DND-41 (cell line): ENCODE measurements at regions not wholly inside any gene's neighbourhood (a gene's known extent, or its start where the extent isn't known, plus 50 kb on each side); places are given as distances from the start of the nearest gene placed in this dataset.

Experiments
- ATAC-seq: fragments of 200-7000 bp; cut with Tn5 transposase; 3 replicates; pipeline ENCODE4 v1.9.1; 2021; ENCODE audit warnings: low read depth; ENCODE audit not compliant: insufficient read depth
- DNase-seq: peaks from one replicate; pipeline ENCODE4 v3.0.0-alpha.2; 2020
- H2AFZ ChIP-seq: 2 replicates; pipeline ENCODE4 v1.6.0; 2012; ENCODE audit warnings: low read depth, low read length
- H3K27ac ChIP-seq: 2 replicates; pipeline ENCODE4 v1.5.1; 2012; ENCODE audit warnings: low read length, inconsistent platforms
- H3K27me3 ChIP-seq: fragments of 200-600 bp; sonication (generic); 2 replicates; pipeline ENCODE4 v1.6.0; 2012; ENCODE audit warnings: low read length, mild to moderate bottlenecking, inconsistent platforms; ENCODE audit not compliant: insufficient read depth, poor library complexity
- H3K36me3 ChIP-seq: 2 replicates; pipeline ENCODE4 v1.5.1; 2012; ENCODE audit warnings: low read length, inconsistent platforms; ENCODE audit not compliant: insufficient read depth
- H3K4me1 ChIP-seq: 2 replicates; pipeline ENCODE4 v1.5.1; 2012; ENCODE audit warnings: mild to moderate bottlenecking, low read length; ENCODE audit not compliant: insufficient read depth
- H3K4me2 ChIP-seq: 2 replicates; pipeline ENCODE4 v1.6.0; 2012; ENCODE audit warnings: mild to moderate bottlenecking, moderate library complexity, low read length, inconsistent platforms; ENCODE audit not compliant: insufficient read depth
- H3K4me3 ChIP-seq, 2 experiments: fragments of 200-600 bp in 1 of 2; shearing (Covaris generic) in 1 of 2; 2 replicates each; pipeline ENCODE4 v1.5.1; 2012 to 2016; ENCODE audit warnings: inconsistent platforms in 2 of 2, low read length in 2 of 2, mild to moderate bottlenecking in 2 of 2, low read depth in 1 of 2, moderate library complexity in 1 of 2
- H3K79me2 ChIP-seq: 2 replicates; pipeline ENCODE4 v1.6.0; 2012; ENCODE audit warnings: low read length, inconsistent platforms; ENCODE audit not compliant: insufficient read depth
- H3K9ac ChIP-seq: 2 replicates; pipeline ENCODE4 v1.6.0; 2012; ENCODE audit warnings: low read depth, mild to moderate bottlenecking, inconsistent platforms, low read length, moderate library complexity
- H3K9me3 ChIP-seq: 2 replicates; pipeline ENCODE4 v1.5.1; 2012; ENCODE audit warnings: low read length, moderate library complexity, mild to moderate bottlenecking, inconsistent platforms; ENCODE audit not compliant: insufficient read depth, severe bottlenecking
- H4K20me1 ChIP-seq: 2 replicates; pipeline ENCODE4 v1.6.0; 2012; ENCODE audit warnings: low read length; ENCODE audit not compliant: insufficient read depth
- EZH2 ChIP-seq: IDR thresholded peaks from 3 replicates; pipeline ENCODE4 v1.6.1; 2012; ENCODE audit warnings: borderline replicate concordance, low read depth, mild to moderate bottlenecking, moderate library complexity, low read length, inconsistent platforms; ENCODE audit not compliant: severe bottlenecking
- TF ChIP-seq, protein P1 (sequence below): IDR thresholded peaks from 2 replicates; pipeline ENCODE4 v1.5.1; 2012; ENCODE audit warnings: borderline replicate concordance, low read length, moderate library complexity, mild to moderate bottlenecking; ENCODE audit not compliant: poor library complexity, severe bottlenecking; ENCODE audit errors: extremely low read depth

- no peak overlapping the region for H3K9ac ChIP-seq
- no peak overlapping the region for H3K27ac ChIP-seq
- TF ChIP-seq, protein P1, sequence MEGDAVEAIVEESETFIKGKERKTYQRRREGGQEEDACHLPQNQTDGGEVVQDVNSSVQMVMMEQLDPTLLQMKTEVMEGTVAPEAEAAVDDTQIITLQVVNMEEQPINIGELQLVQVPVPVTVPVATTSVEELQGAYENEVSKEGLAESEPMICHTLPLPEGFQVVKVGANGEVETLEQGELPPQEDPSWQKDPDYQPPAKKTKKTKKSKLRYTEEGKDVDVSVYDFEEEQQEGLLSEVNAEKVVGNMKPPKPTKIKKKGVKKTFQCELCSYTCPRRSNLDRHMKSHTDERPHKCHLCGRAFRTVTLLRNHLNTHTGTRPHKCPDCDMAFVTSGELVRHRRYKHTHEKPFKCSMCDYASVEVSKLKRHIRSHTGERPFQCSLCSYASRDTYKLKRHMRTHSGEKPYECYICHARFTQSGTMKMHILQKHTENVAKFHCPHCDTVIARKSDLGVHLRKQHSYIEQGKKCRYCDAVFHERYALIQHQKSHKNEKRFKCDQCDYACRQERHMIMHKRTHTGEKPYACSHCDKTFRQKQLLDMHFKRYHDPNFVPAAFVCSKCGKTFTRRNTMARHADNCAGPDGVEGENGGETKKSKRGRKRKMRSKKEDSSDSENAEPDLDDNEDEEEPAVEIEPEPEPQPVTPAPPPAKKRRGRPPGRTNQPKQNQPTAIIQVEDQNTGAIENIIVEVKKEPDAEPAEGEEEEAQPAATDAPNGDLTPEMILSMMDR: no peak
- TF ChIP-seq EZH2: no peak
- no peaks in the 10 kb centered on the region for H4K20me1 ChIP-seq
- H2AFZ ChIP-seq: no peak overlapping the region
- H3K27me3 ChIP-seq: no peaks in the 10 kb centered on the region
- H3K9me3 ChIP-seq: no peaks in the 10 kb centered on the region
- no peak for DNase-seq
- H3K36me3 ChIP-seq: no peaks in the 10 kb centered on the region
- no peaks in the 10 kb centered on the region for H3K4me1 ChIP-seq
- no peak overlapping the region for H3K4me2 ChIP-seq
- H3K4me3 ChIP-seq: no peak overlapping the region
- H3K79me2 ChIP-seq: no peaks in the 10 kb centered on the region
- ATAC-seq: no peak
Measured at GRCh38 chr6:84462698-84463097, 235.3 kb upstream of the CEP162 start.

- DNase-seq (no peak), ATAC-seq (no peak)
- Histone ChIP-seq H3K9me3 (no peaks in the 10 kb centered on the region), H3K4me3 (no peak overlapping the region), H3K79me2 (no peaks in the 10 kb centered on the region), H3K4me2 (no peak overlapping the region), H3K4me1 (no peaks in the 10 kb centered on the region), H3K27me3 (no peaks in the 10 kb centered on the region), H3K27ac (no peak overlapping the region), H3K36me3 (no peaks in the 10 kb centered on the region), H3K9ac (no peak overlapping the region), H2AFZ (no peak overlapping the region), H4K20me1 (no peaks in the 10 kb centered on the region)
- TF ChIP-seq, protein P1: no peak
- no peak for TF ChIP-seq EZH2
Measured at GRCh38 chr6:84461461-84461860, 234.0 kb upstream of the CEP162 start.

DNA sequence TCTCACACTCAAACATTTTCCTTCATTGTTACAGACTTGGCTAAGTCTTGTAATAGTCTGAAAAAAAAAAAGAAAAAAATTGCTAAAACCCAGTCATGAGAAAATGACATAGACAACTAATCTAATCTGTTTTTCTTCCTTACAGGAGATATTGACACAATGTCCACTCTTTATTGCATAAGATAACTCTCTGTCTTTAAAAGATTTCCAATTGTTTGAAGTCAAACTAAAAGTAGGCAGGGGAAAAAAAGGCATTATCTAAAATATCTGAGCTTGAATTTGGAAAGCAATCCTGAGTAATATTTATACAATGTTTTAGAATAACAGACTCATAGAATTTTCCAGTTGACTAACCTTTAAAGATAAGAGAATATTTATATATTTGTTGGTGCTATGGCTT, 233.0 kb upstream of the CEP162 start:
- Histone ChIP-seq H3K27me3 (no peaks in the 10 kb centered on the region), H3K27ac (no peak overlapping the region), H3K9me3 (no peaks in the 10 kb centered on the region), H4K20me1 (no peaks in the 10 kb centered on the region), H3K36me3 (no peaks in the 10 kb centered on the region), H3K79me2 (no peaks in the 10 kb centered on the region), H3K4me1 (no peaks in the 10 kb centered on the region), H3K9ac (no peak overlapping the region), H2AFZ (no peak overlapping the region), H3K4me2 (no peak overlapping the region), H3K4me3 (no peak overlapping the region)
- DNase-seq (no peak), ATAC-seq (no peak)
- no peak for TF ChIP-seq EZH2
- TF ChIP-seq, protein P1: no peak

GRCh38 chr6:84459401-84459800, 232.0 kb upstream of the CEP162 start:
- no peak for ATAC-seq
- no peak overlapping the region for H2AFZ ChIP-seq
- TF ChIP-seq EZH2: no peak
- TF ChIP-seq, protein P1: no peak
- no peaks in the 10 kb centered on the region for H3K79me2 ChIP-seq
- no peaks in the 10 kb centered on the region for H3K9me3 ChIP-seq
- no peak overlapping the region for H3K4me3 ChIP-seq
- no peak overlapping the region for H3K9ac ChIP-seq
- no peaks in the 10 kb centered on the region for H3K4me1 ChIP-seq
- H3K36me3 ChIP-seq: no peaks in the 10 kb centered on the region
- H4K20me1 ChIP-seq: no peaks in the 10 kb centered on the region
- no peak overlapping the region for H3K27ac ChIP-seq
- DNase-seq: no peak
- no peaks in the 10 kb centered on the region for H3K27me3 ChIP-seq
- no peak overlapping the region for H3K4me2 ChIP-seq
